Inflammatory macrophage (primary cell): ENCODE measurements at regions not wholly inside any gene's neighbourhood (a gene's known extent, or its start where the extent isn't known, plus 50 kb on each side); places are given as distances from the start of the nearest gene placed in this dataset.
"Not testable (repeated sequence)": the region's sequence is repeated elsewhere in the genome, so short reads cannot be mapped to it uniquely, and the experiment has no call there.

Experiments
- DNase-seq, 2 donors: peaks; one replicate each; pipeline ENCODE4 v3.0.0-alpha.2; 2020 to 2022

GRCh38 chr1:60886090-60886489, 196.3 kb upstream of the NFIA start:
- no peak for DNase-seq

GRCh38 chr1:60880202-60880601, 202.2 kb upstream of the NFIA start:
- DNase-seq: no peak

- no peak for DNase-seq
Observed at GRCh38 chr1:60878323-60878722, 204.0 kb upstream of the NFIA start.

GRCh38 chr1:60877376-60877775, 205.0 kb upstream of the NFIA start:
- no peak for DNase-seq

- no peak for DNase-seq
Observed at GRCh38 chr1:60876952-60877351, 205.4 kb upstream of the NFIA start.

- no peak for DNase-seq
Observed at GRCh38 chr1:60875138-60875537, 207.2 kb upstream of the NFIA start.

- DNase-seq: peak; percentile 79 to 88
Observed at GRCh38 chr1:60874718-60875117, 207.6 kb upstream of the NFIA start.

GRCh38 chr1:60873396-60873795, 209.0 kb upstream of the NFIA start:
- DNase-seq: not testable (repeated sequence)

- DNase-seq: no peak
Observed at GRCh38 chr1:60872426-60873054, 209.8 kb upstream of the NFIA start.

GRCh38 chr1:60870269-60870865, 212.0 kb upstream of the NFIA start:
- DNase-seq: no peak

GRCh38 chr1:60868901-60869663, 213.3 kb upstream of the NFIA start:
- no peak for DNase-seq

GRCh38 chr1:60867782-60868181, 214.6 kb upstream of the NFIA start:
- no peak for DNase-seq

- DNase-seq: peak; percentile 73 to 94
Observed at GRCh38 chr1:60866917-60867531, 215.3 kb upstream of the NFIA start.

- DNase-seq: peak in 1 of 2 donors; percentile 2
Observed at GRCh38 chr1:60866226-60866900, 216.0 kb upstream of the NFIA start.

GRCh38 chr1:60865166-60865565, 217.2 kb upstream of the NFIA start:
- no peak for DNase-seq

GRCh38 chr1:60864722-60865121, 217.6 kb upstream of the NFIA start:
- DNase-seq: no peak

- DNase-seq: no peak
Observed at GRCh38 chr1:60863131-60863530, 219.2 kb upstream of the NFIA start.

GRCh38 chr1:60861961-60862567, 220.3 kb upstream of the NFIA start:
- DNase-seq: no peak

- no peak for DNase-seq
Observed at GRCh38 chr1:60859111-60859510, 223.2 kb upstream of the NFIA start.

GRCh38 chr1:60857851-60858250, 224.5 kb upstream of the NFIA start:
- DNase-seq: no peak

GRCh38 chr1:60850084-60850483, 232.3 kb upstream of the NFIA start:
- no peak for DNase-seq

- no peak for DNase-seq
Observed at GRCh38 chr1:60849401-60849800, 233.0 kb upstream of the NFIA start.
